ENCODE measurements at regions not wholly inside any gene's neighbourhood (a gene's known extent, or its start where the extent isn't known, plus 50 kb on each side); places are given as distances from the start of the nearest gene placed in this dataset.

DNA sequence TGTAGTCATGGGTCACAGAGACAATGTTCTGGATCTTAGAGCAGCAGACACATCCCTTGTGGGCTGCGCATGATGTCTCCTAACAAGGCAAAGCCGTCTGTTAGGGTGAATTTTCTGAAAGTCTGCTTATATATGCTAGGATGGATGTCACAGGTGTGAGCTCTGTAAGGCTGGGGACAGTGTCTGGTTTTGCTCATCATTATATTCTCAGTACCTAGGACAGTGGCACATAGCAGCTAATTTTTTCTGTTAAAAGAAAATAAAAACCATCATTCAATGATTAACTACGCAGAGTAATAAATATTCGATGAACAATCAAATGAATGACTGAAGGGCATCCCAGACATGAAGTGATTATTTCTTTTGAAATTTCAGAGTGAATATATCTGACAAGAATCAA, 52.9 kb upstream of the FAM169A start:
- no peaks in the 10 kb centered on the region for H3K36me3 Mint-ChIP-seq (ENCODE audit: unreplicated experiment)
- H3K4me1 Mint-ChIP-seq (ENCODE audit: low read depth, unreplicated experiment) = no peaks in the 10 kb centered on the region
- TF ChIP-seq, protein P1, sequence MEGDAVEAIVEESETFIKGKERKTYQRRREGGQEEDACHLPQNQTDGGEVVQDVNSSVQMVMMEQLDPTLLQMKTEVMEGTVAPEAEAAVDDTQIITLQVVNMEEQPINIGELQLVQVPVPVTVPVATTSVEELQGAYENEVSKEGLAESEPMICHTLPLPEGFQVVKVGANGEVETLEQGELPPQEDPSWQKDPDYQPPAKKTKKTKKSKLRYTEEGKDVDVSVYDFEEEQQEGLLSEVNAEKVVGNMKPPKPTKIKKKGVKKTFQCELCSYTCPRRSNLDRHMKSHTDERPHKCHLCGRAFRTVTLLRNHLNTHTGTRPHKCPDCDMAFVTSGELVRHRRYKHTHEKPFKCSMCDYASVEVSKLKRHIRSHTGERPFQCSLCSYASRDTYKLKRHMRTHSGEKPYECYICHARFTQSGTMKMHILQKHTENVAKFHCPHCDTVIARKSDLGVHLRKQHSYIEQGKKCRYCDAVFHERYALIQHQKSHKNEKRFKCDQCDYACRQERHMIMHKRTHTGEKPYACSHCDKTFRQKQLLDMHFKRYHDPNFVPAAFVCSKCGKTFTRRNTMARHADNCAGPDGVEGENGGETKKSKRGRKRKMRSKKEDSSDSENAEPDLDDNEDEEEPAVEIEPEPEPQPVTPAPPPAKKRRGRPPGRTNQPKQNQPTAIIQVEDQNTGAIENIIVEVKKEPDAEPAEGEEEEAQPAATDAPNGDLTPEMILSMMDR (IDR thresholded peaks at IDR 0.05; ENCODE audit: partially characterized antibody, unreplicated experiment) = no peak
- peaks cover 3% of the 10 kb centered on the region for H3K9me3 Mint-ChIP-seq (ENCODE audit: unreplicated experiment)
- H3K27me3 Mint-ChIP-seq (ENCODE audit: unreplicated experiment) = peaks cover 2% of the 10 kb centered on the region
- H3K27ac Mint-ChIP-seq (ENCODE audit: unreplicated experiment) = no peak overlapping the region
- H3K4me3 Mint-ChIP-seq (ENCODE audit: unreplicated experiment) = no peak overlapping the region
- no peak for DNase-seq

DNA sequence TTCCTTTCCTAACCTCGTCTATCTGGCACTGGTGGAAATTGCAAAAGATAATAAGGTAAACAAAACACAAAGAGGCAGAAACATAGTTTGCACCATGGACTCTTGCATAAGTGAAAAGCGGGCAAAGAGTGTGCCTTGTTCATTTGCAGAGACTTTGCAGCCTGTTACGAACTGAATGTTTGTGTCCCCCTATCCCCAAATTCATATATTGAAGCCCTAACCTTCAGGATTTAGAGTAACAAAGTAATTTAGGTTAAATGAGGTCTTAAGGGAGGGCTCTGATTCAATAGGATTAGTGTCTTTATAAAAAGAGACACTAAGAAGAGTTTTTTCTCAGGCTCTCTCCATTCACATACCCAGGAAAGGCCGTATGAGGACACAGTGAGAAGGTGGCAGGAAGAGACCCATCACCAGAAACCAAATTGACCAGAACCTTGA, 52.1 kb upstream of the FAM169A start:
- Mint-ChIP-seq H3K36me3 (ENCODE audit: unreplicated experiment) (no peaks in the 10 kb centered on the region), H3K4me1 (ENCODE audit: low read depth, unreplicated experiment) (no peaks in the 10 kb centered on the region), H3K4me3 (ENCODE audit: unreplicated experiment) (no peak overlapping the region), H3K27ac (ENCODE audit: unreplicated experiment) (no peak overlapping the region), H3K9me3 (ENCODE audit: unreplicated experiment) (peaks cover 3% of the 10 kb centered on the region), H3K27me3 (ENCODE audit: unreplicated experiment) (peaks cover 2% of the 10 kb centered on the region)
- TF ChIP-seq, protein P1 (IDR thresholded peaks at IDR 0.05; ENCODE audit: partially characterized antibody, unreplicated experiment) = no peak
- no peak for DNase-seq

DNA sequence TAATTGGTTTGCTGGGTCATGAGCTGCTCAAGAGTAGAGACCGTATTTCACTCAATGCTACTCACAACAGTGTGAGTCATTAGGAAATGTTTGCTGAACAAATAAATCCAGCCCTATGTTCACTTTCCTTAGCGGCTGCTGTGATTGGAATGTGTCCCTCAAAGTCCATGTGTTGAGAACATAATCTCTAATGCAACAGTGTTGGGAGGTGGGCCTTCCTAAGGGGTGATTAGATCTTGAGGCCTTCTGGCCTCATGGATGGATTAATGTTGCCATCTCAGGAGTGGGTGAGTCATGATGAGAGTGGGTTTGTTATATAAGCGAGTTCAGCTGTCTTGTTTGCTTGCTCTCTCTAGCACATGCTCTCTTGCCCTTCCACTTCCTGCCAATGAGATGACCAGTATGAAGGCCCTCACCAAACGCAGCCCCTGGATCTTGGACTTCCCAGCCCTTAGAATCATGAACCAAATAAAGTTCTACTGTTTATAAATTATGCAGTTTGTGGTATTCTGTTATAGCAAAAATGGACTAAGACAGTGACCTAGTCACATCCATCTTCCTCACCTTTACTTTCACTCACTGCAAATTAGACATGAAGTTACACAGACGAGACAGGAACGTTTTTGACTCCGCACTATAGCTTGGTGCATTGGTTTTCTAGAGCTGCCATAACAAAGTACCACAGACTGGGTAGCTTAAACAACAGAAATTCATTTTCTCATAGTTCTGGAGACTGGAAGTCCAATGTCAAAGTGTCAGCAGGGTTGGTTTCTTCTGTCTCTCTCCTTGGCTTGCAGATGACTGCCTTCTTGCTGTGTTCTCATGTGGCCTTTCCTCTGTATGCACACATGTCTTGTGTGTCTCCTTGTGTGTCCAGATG, 50.9 kb upstream of the FAM169A start:
- TF ChIP-seq, protein P1 (IDR thresholded peaks at IDR 0.05; ENCODE audit: partially characterized antibody, unreplicated experiment) = no peak
- H3K4me3 Mint-ChIP-seq (ENCODE audit: unreplicated experiment) = no peak overlapping the region
- no peaks in the 10 kb centered on the region for H3K4me1 Mint-ChIP-seq (ENCODE audit: low read depth, unreplicated experiment)
- H3K27ac Mint-ChIP-seq (ENCODE audit: unreplicated experiment) = no peak overlapping the region
- peaks cover 3% of the 10 kb centered on the region for H3K9me3 Mint-ChIP-seq (ENCODE audit: unreplicated experiment)
- DNase-seq = no peak
- peaks cover 2% of the 10 kb centered on the region for H3K27me3 Mint-ChIP-seq (ENCODE audit: unreplicated experiment)
- no peaks in the 10 kb centered on the region for H3K36me3 Mint-ChIP-seq (ENCODE audit: unreplicated experiment)

Measured in glutamatergic neuron (in vitro differentiated cells).